ENCODE measurements at regions not wholly inside any gene's neighbourhood (a gene's known extent, or its start where the extent isn't known, plus 50 kb on each side); places are given as distances from the start of the nearest gene placed in this dataset.

GRCh38 chr2:21367421-21367820 lies 243.7 kb downstream of the TDRD15 start:
- TF ChIP-seq CTCF (IDR thresholded peaks at IDR 0.05; ENCODE audit: low read depth, low read length, poor library complexity, severe bottlenecking), result no peak
- no peak for TF ChIP-seq EZH2phosphoT487 (IDR thresholded peaks at IDR 0.05; ENCODE audit: borderline replicate concordance, low read length)
